Skeletal muscle tissue (tissue), 3 donors: ENCODE measurements at regions not wholly inside any gene's neighbourhood (a gene's known extent, or its start where the extent isn't known, plus 50 kb on each side); places are given as distances from the start of the nearest gene placed in this dataset.
"Not testable (repeated sequence)": the region's sequence is repeated elsewhere in the genome, so short reads cannot be mapped to it uniquely, and the experiment has no call there.

Source experiments
- H3K27ac ChIP-seq: one replicate; pipeline ENCODE4 v1.7.0; 2013; ENCODE audit warnings: mild to moderate bottlenecking, low read depth, low read length, inconsistent platforms
- H3K27me3 ChIP-seq, 3 donors: one replicate each; pipeline ENCODE4 v1.7.0; 2013; ENCODE audit warnings: low read length in 3 of 3; ENCODE audit not compliant: control insufficient read depth in 3 of 3, insufficient read depth in 3 of 3
- H3K36me3 ChIP-seq, 3 donors: one replicate each; pipeline ENCODE4 v1.7.0; 2013; ENCODE audit warnings: low read length in 3 of 3; ENCODE audit not compliant: control insufficient read depth in 3 of 3, insufficient read depth in 3 of 3
- H3K4me1 ChIP-seq, 3 donors: one replicate each; pipeline ENCODE4 v1.7.0; 2013; ENCODE audit warnings: low read length in 3 of 3, mild to moderate bottlenecking in 3 of 3; ENCODE audit not compliant: control insufficient read depth in 3 of 3, insufficient read depth in 3 of 3
- H3K4me3 ChIP-seq, 3 donors: one replicate each; pipeline ENCODE4 v1.7.0; 2013; ENCODE audit warnings: low read length in 3 of 3
- H3K9ac ChIP-seq, 3 donors: one replicate each; pipeline ENCODE4 v1.7.0; 2013; ENCODE audit warnings: low read length in 3 of 3, mild to moderate bottlenecking in 3 of 3, moderate library complexity in 2 of 3, low read depth in 1 of 3
- H3K9me3 ChIP-seq, 3 donors: one replicate each; pipeline ENCODE4 v1.7.0; 2013; ENCODE audit warnings: low read length in 3 of 3; ENCODE audit not compliant: control insufficient read depth in 3 of 3
- donor health status: Osteomylitis.

GRCh38 chr6:9841886-9842725 lies 572.8 kb downstream of the TFAP2A start:
- Histone ChIP-seq H3K27ac (no peak overlapping the region), H3K4me3 (no peak overlapping the region), H3K27me3 (no peaks in the 10 kb centered on the region), H3K4me1 (no peaks in the 10 kb centered on the region), H3K36me3 (no peaks in the 10 kb centered on the region), H3K9ac (no peak overlapping the region), H3K9me3 (peaks cover 2 to 7% (median 3%) of the 10 kb centered on the region in 3 donors)

GRCh38 chr6:9834233-9834632 lies 580.6 kb downstream of the TFAP2A start:
- Histone ChIP-seq H3K36me3 (no peaks in the 10 kb centered on the region), H3K27me3 (no peaks in the 10 kb centered on the region), H3K9me3 (peaks cover 0 to 2% (median 0%) of the 10 kb centered on the region in 3 donors), H3K9ac (no peak overlapping the region), H3K27ac (no peak overlapping the region), H3K4me3 (no peak overlapping the region), H3K4me1 (no peaks in the 10 kb centered on the region)

- no peak overlapping the region for H3K27ac ChIP-seq
- no peaks in the 10 kb centered on the region for H3K27me3 ChIP-seq
- no peaks in the 10 kb centered on the region for H3K9me3 ChIP-seq
- H3K36me3 ChIP-seq = no peaks in the 10 kb centered on the region
- no peaks in the 10 kb centered on the region for H3K4me1 ChIP-seq
- H3K4me3 ChIP-seq = no peak overlapping the region
- H3K9ac ChIP-seq = no peak overlapping the region
Measured at GRCh38 chr6:9831783-9832182, 583.1 kb downstream of the TFAP2A start.

GRCh38 chr6:9830808-9831207 lies 584.1 kb downstream of the TFAP2A start:
- Histone ChIP-seq H3K4me3 (no peak overlapping the region), H3K36me3 (no peaks in the 10 kb centered on the region), H3K4me1 (no peaks in the 10 kb centered on the region), H3K27me3 (no peaks in the 10 kb centered on the region), H3K27ac (no peak overlapping the region), H3K9me3 (no peaks in the 10 kb centered on the region), H3K9ac (no peak overlapping the region)

- Histone ChIP-seq H3K27me3 (no peaks in the 10 kb centered on the region), H3K4me3 (no peak overlapping the region), H3K27ac (no peak overlapping the region), H3K9ac (no peak overlapping the region), H3K9me3 (no peaks in the 10 kb centered on the region), H3K36me3 (no peaks in the 10 kb centered on the region), H3K4me1 (no peaks in the 10 kb centered on the region)
Measured at GRCh38 chr6:9825526-9825925, 589.3 kb downstream of the TFAP2A start.

- not testable (repeated sequence) for H3K4me3 ChIP-seq, H3K27ac ChIP-seq
Measured at GRCh38 chr6:9810727-9811126, 604.1 kb downstream of the TFAP2A start.

GRCh38 chr6:9810286-9810685 lies 604.6 kb downstream of the TFAP2A start:
- Histone ChIP-seq H3K4me3 (no peak overlapping the region), H3K9ac (no peak overlapping the region), H3K27me3 (no peaks in the 10 kb centered on the region), H3K27ac (no peak overlapping the region), H3K36me3 (no peaks in the 10 kb centered on the region), H3K9me3 (no peaks in the 10 kb centered on the region), H3K4me1 (no peaks in the 10 kb centered on the region)

More at GRCh38 chr6:9810727-9811126, 604.1 kb downstream of the TFAP2A start:
- H3K36me3 ChIP-seq, H3K27me3 ChIP-seq, H3K9ac ChIP-seq, H3K9me3 ChIP-seq, H3K4me1 ChIP-seq: not testable (repeated sequence)

GRCh38 chr6:9806195-9806594 lies 608.7 kb downstream of the TFAP2A start:
- Histone ChIP-seq H3K9ac (no peak overlapping the region), H3K36me3 (no peaks in the 10 kb centered on the region), H3K4me1 (no peaks in the 10 kb centered on the region), H3K9me3 (no peaks in the 10 kb centered on the region), H3K27ac (no peak overlapping the region), H3K27me3 (no peaks in the 10 kb centered on the region), H3K4me3 (no peak overlapping the region)

GRCh38 chr6:9801249-9801754 lies 613.6 kb downstream of the TFAP2A start:
- no peaks in the 10 kb centered on the region for H3K4me1 ChIP-seq
- no peaks in the 10 kb centered on the region for H3K36me3 ChIP-seq
- no peak overlapping the region for H3K4me3 ChIP-seq
- no peaks in the 10 kb centered on the region for H3K9me3 ChIP-seq
- no peaks in the 10 kb centered on the region for H3K27me3 ChIP-seq
- no peak overlapping the region for H3K9ac ChIP-seq
- H3K27ac ChIP-seq = no peak overlapping the region

GRCh38 chr6:9799582-9799981 lies 615.3 kb downstream of the TFAP2A start:
- Histone ChIP-seq H3K4me1 (no peaks in the 10 kb centered on the region), H3K27me3 (no peaks in the 10 kb centered on the region), H3K4me3 (no peak overlapping the region), H3K9me3 (no peaks in the 10 kb centered on the region), H3K9ac (no peak overlapping the region), H3K27ac (no peak overlapping the region), H3K36me3 (no peaks in the 10 kb centered on the region)
